Tibial artery (tissue), 4 donors: ENCODE measurements at regions not wholly inside any gene's neighbourhood (a gene's known extent, or its start where the extent isn't known, plus 50 kb on each side); places are given as distances from the start of the nearest gene placed in this dataset.

Source experiments
- DNase-seq, 2 donors: peaks; one replicate each; pipeline ENCODE4 v3.0.0-alpha.2; 2019
- H3K27ac ChIP-seq, 2 donors: fragments of 200-600 bp; sonication (generic) in 1 of 2; 1 replicate in 1 of 2; 2 replicates in 1 of 2; pipeline ENCODE4 v1.5.1; 2018 to 2019; ENCODE audit warnings: mild to moderate bottlenecking in 1 of 2
- H3K27me3 ChIP-seq, 2 donors: fragments of 200-600 bp; sonication (generic) in 1 of 2; one replicate each; pipeline versions ENCODE4 v1.5.1 to v1.6.0; 2016 to 2019
- H3K36me3 ChIP-seq, 3 donors: fragments of 200-600 bp; sonication (generic) in 2 of 3; one replicate each; pipeline ENCODE4 v1.5.1; 2016 to 2019; ENCODE audit warnings: mild to moderate bottlenecking in 2 of 3
- H3K4me1 ChIP-seq, 4 donors: fragments of 200-600 bp; sonication (generic) in 2 of 4; 1 replicate in 3 of 4; 2 replicates in 1 of 4; pipeline ENCODE4 v1.5.1; 2016 to 2019
- H3K4me3 ChIP-seq, 2 donors: fragments of 200-600 bp; sonication (generic) in 1 of 2; 1 replicate in 1 of 2; 2 replicates in 1 of 2; pipeline ENCODE4 v1.5.1; 2018 to 2019; ENCODE audit warnings: mild to moderate bottlenecking in 2 of 2
- H3K9me3 ChIP-seq, 3 donors: fragments of 200-600 bp; sonication (generic) in 1 of 3; one replicate each; pipeline ENCODE4 v1.5.1; 2016 to 2019
- CTCF ChIP-seq, 2 experiments: fragments of 200-600 bp in 1 of 2; fragments of 450-650 bp in 1 of 2; IDR thresholded peaks; one replicate each; pipeline ENCODE4 v1.5.1; 2017 to 2019; ENCODE audit warnings: antibody characterized with exemption in 2 of 2, mild to moderate bottlenecking in 1 of 2, moderate library complexity in 1 of 2
- intact Hi-C: fragments of 100-400 bp; cut with DNase I; formaldehyde crosslinking; loops from one replicate; pipeline ENCODE4 v1.15.0; 2023; ENCODE audit warnings: low total_unique reads

- no peak for DNase-seq
- no peak for TF ChIP-seq CTCF (IDR thresholded peaks at IDR 0.05)
- Histone ChIP-seq H3K4me1 (no peaks in the 10 kb centered on the region), H3K27ac (no peak overlapping the region), H3K27me3 (no peaks in the 10 kb centered on the region), H3K4me3 (no peak overlapping the region), H3K9me3 (no peaks in the 10 kb centered on the region), H3K36me3 (no peaks in the 10 kb centered on the region)
- intact Hi-C loops = no loop called here
These were observed 90.7 kb upstream of the GCFC2 start for GRCh38 chr2:75801234-75801982.

- Histone ChIP-seq H3K36me3 (no peaks in the 10 kb centered on the region), H3K4me1 (no peaks in the 10 kb centered on the region), H3K4me3 (no peak overlapping the region), H3K9me3 (no peaks in the 10 kb centered on the region), H3K27ac (no peak overlapping the region), H3K27me3 (no peaks in the 10 kb centered on the region)
- TF ChIP-seq CTCF (IDR thresholded peaks at IDR 0.05) = no peak
- no peak for DNase-seq
- intact Hi-C loops = no loop called here
These were observed 89.7 kb upstream of the GCFC2 start for GRCh38 chr2:75800456-75800855.

GRCh38 chr2:75799859-75800258, 89.1 kb upstream of the GCFC2 start:
- Histone ChIP-seq H3K27me3 (no peaks in the 10 kb centered on the region), H3K27ac (no peak overlapping the region), H3K36me3 (no peaks in the 10 kb centered on the region), H3K4me1 (no peaks in the 10 kb centered on the region), H3K9me3 (no peaks in the 10 kb centered on the region), H3K4me3 (no peak overlapping the region)
- intact Hi-C loops = no loop called here
- DNase-seq = no peak
- no peak for TF ChIP-seq CTCF (IDR thresholded peaks at IDR 0.05)

GRCh38 chr2:75798569-75798968, 87.9 kb upstream of the GCFC2 start:
- Histone ChIP-seq H3K4me1 (no peaks in the 10 kb centered on the region), H3K36me3 (no peaks in the 10 kb centered on the region), H3K27ac (no peak overlapping the region), H3K9me3 (no peaks in the 10 kb centered on the region), H3K27me3 (no peaks in the 10 kb centered on the region), H3K4me3 (no peak overlapping the region)
- no peak for DNase-seq
- TF ChIP-seq CTCF (IDR thresholded peaks at IDR 0.05) = no peak
- intact Hi-C loops = no loop called here

- no peak for TF ChIP-seq CTCF (IDR thresholded peaks at IDR 0.05)
- H3K9me3 ChIP-seq = no peaks in the 10 kb centered on the region
These were observed 82.3 kb upstream of the GCFC2 start for GRCh38 chr2:75792996-75793395.

GRCh38 chr2:75792146-75792545, 81.4 kb upstream of the GCFC2 start:
- Histone ChIP-seq H3K36me3 (no peaks in the 10 kb centered on the region), H3K4me3 (no peak overlapping the region), H3K9me3 (no peaks in the 10 kb centered on the region), H3K4me1 (no peaks in the 10 kb centered on the region), H3K27ac (no peak overlapping the region), H3K27me3 (no peaks in the 10 kb centered on the region)
- no peak for TF ChIP-seq CTCF (IDR thresholded peaks at IDR 0.05)
- intact Hi-C loops = no loop called here
- DNase-seq = no peak

More at GRCh38 chr2:75792996-75793395, 82.3 kb upstream of the GCFC2 start:
- Histone ChIP-seq H3K36me3 (no peaks in the 10 kb centered on the region), H3K4me3 (no peak overlapping the region), H3K27me3 (no peaks in the 10 kb centered on the region), H3K27ac (no peak overlapping the region), H3K4me1 (no peaks in the 10 kb centered on the region)
- DNase-seq = no peak
- intact Hi-C loops = no loop called here
